ENCODE measurements at regions not wholly inside any gene's neighbourhood (a gene's known extent, or its start where the extent isn't known, plus 50 kb on each side); places are given as distances from the start of the nearest gene placed in this dataset.
A peak's percentile ranks its signal among the peaks of the same experiment; 100 is the strongest.
"Not testable (repeated sequence)": the region's sequence is repeated elsewhere in the genome, so short reads cannot be mapped to it uniquely, and the experiment has no call there.

- DNase-seq, result no peak
Observed at GRCh38 chr6:94902974-94903628, 674.2 kb upstream of the MANEA start.

- no peak for DNase-seq
Observed at GRCh38 chr6:94899191-94899590, 678.1 kb upstream of the MANEA start.

- no peak for DNase-seq
Observed at GRCh38 chr6:94894300-94894699, 683.0 kb upstream of the MANEA start.

- no peak for DNase-seq
Observed at GRCh38 chr6:94893327-94893726, 684.0 kb upstream of the MANEA start.

- peak; percentile 4 for DNase-seq
Observed at GRCh38 chr6:94873819-94874218, 703.5 kb upstream of the MANEA start.

GRCh38 chr6:94862112-94862511 is 715.2 kb upstream of the MANEA start:
- DNase-seq, result no peak

GRCh38 chr6:94859924-94860323 is 717.4 kb upstream of the MANEA start:
- DNase-seq, result no peak

- DNase-seq, result not testable (repeated sequence)
Observed at GRCh38 chr6:94856999-94857398, 720.3 kb upstream of the MANEA start.

- not testable (repeated sequence) for DNase-seq
Observed at GRCh38 chr6:94851329-94851728, 726.0 kb upstream of the MANEA start.

- DNase-seq, result no peak
Observed at GRCh38 chr6:94845742-94846141, 731.6 kb upstream of the MANEA start.

GRCh38 chr6:94835264-94835663 is 742.1 kb upstream of the MANEA start:
- no peak for DNase-seq

GRCh38 chr6:94813806-94814205 is 763.5 kb upstream of the MANEA start:
- DNase-seq, result no peak

GRCh38 chr6:94801344-94801743 is 776.0 kb upstream of the MANEA start:
- DNase-seq, result no peak

GRCh38 chr6:94785514-94785913 is 791.8 kb upstream of the MANEA start:
- no peak for DNase-seq

- DNase-seq, result not testable (repeated sequence)
Observed at GRCh38 chr6:94785081-94785480, 792.3 kb upstream of the MANEA start.

- no peak for DNase-seq
Observed at GRCh38 chr6:94769197-94769596, 808.1 kb upstream of the MANEA start.

GRCh38 chr6:94751641-94752329 is 825.5 kb upstream of the MANEA start:
- no peak for DNase-seq

- no peak for DNase-seq
Observed at GRCh38 chr6:94736236-94736635, 841.1 kb upstream of the MANEA start.

GRCh38 chr6:94735270-94735669 is 842.1 kb upstream of the MANEA start:
- no peak for DNase-seq

- DNase-seq, result no peak
Observed at GRCh38 chr6:94734751-94735150, 842.6 kb upstream of the MANEA start.

GRCh38 chr6:94733066-94733465 is 844.3 kb upstream of the MANEA start:
- no peak for DNase-seq

- no peak for DNase-seq
Observed at GRCh38 chr6:94727710-94728109, 849.6 kb upstream of the MANEA start.

GRCh38 chr6:94721459-94721858 is 855.9 kb upstream of the MANEA start:
- DNase-seq, result no peak

GRCh38 chr6:94713446-94713845 is 863.9 kb upstream of the MANEA start:
- no peak for DNase-seq

- no peak for DNase-seq
Observed at GRCh38 chr6:94698773-94699172, 878.6 kb upstream of the MANEA start.

Data from SHP77 treated with DMSO at 0.1 percent for 48 hours (cell line).